CD14-positive monocyte (primary cell): ENCODE measurements at regions not wholly inside any gene's neighbourhood (a gene's known extent, or its start where the extent isn't known, plus 50 kb on each side); places are given as distances from the start of the nearest gene placed in this dataset.
A peak's percentile ranks its signal among the peaks of the same experiment; 100 is the strongest.

ENCODE experiments used
- DNase-seq, 3 donors: peaks; one replicate each; pipeline ENCODE4 v3.0.0-alpha.2; 2011 to 2022
- H2AFZ ChIP-seq: 2 replicates; pipeline ENCODE4 v1.6.0; 2012; ENCODE audit warnings: mild to moderate bottlenecking, low read depth, low read length, inconsistent platforms; ENCODE audit not compliant: insufficient read depth, poor library complexity, severe bottlenecking
- H3K27ac ChIP-seq, 2 donors: 1 replicate in 1 of 2; 2 replicates in 1 of 2; pipeline ENCODE4 v1.5.1; 2012 to 2013; ENCODE audit warnings: low read length in 2 of 2, control low read depth in 1 of 2, inconsistent platforms in 1 of 2, low read depth in 1 of 2, mild to moderate bottlenecking in 1 of 2
- H3K27me3 ChIP-seq, 2 donors: one replicate each; pipeline versions ENCODE4 v1.6.0 to v1.6.1; 2011 to 2013; ENCODE audit warnings: low read length in 2 of 2; ENCODE audit not compliant: control insufficient read depth in 2 of 2, insufficient read depth in 2 of 2
- H3K36me3 ChIP-seq, 2 donors: replicated peaks in 1 of 2; 1 replicate in 1 of 2; 2 replicates in 1 of 2; pipeline versions ENCODE4 v1.5.1 to v1.6.1; 2012 to 2013; ENCODE audit warnings: low read length in 2 of 2, control low read depth in 1 of 2, inconsistent platforms in 1 of 2, mild to moderate bottlenecking in 1 of 2; ENCODE audit not compliant: insufficient read depth in 2 of 2, control insufficient read depth in 1 of 2
- H3K4me1 ChIP-seq, 2 donors: 1 replicate in 1 of 2; 2 replicates in 1 of 2; pipeline versions ENCODE4 v1.5.1 to v1.6.1; 2012 to 2013; ENCODE audit warnings: low read length in 2 of 2, control low read depth in 1 of 2, inconsistent platforms in 1 of 2, mild to moderate bottlenecking in 1 of 2, moderate library complexity in 1 of 2; ENCODE audit not compliant: insufficient read depth in 2 of 2, control insufficient read depth in 1 of 2
- H3K4me2 ChIP-seq: replicated peaks from 2 replicates; pipeline ENCODE3; 2012; ENCODE audit warnings: low read length, moderate library complexity, mild to moderate bottlenecking; ENCODE audit not compliant: poor library complexity, severe bottlenecking; ENCODE audit errors: extremely low read depth
- H3K4me3 ChIP-seq, 3 experiments: fragments of 200-600 bp in 1 of 3; sonication (generic) in 1 of 3; replicated peaks in 1 of 3; 1 replicate in 2 of 3; 2 replicates in 1 of 3; pipeline ENCODE4 v1.5.1; 2011 to 2013; ENCODE audit warnings: low read length in 3 of 3, mild to moderate bottlenecking in 3 of 3, control low read depth in 2 of 3, low read depth in 2 of 3, inconsistent platforms in 1 of 3, moderate library complexity in 1 of 3
- H3K79me2 ChIP-seq: 2 replicates; pipeline ENCODE4 v1.6.0; 2012; ENCODE audit warnings: mild to moderate bottlenecking, control low read depth, inconsistent platforms, low read length, moderate library complexity; ENCODE audit not compliant: insufficient read depth
- H3K9ac ChIP-seq: 2 replicates; pipeline ENCODE4 v1.6.0; 2017; ENCODE audit warnings: low read length, mild to moderate bottlenecking; ENCODE audit not compliant: insufficient read depth, poor library complexity, severe bottlenecking
- H3K9me3 ChIP-seq, 2 donors: replicated peaks in 1 of 2; 1 replicate in 1 of 2; 2 replicates in 1 of 2; pipeline versions ENCODE4 v1.5.1 to v1.6.1; 2012 to 2013; ENCODE audit warnings: low read length in 2 of 2, control low read depth in 1 of 2; ENCODE audit not compliant: control insufficient read depth in 1 of 2, insufficient read depth in 1 of 2
- H4K20me1 ChIP-seq: 2 replicates; pipeline ENCODE4 v1.6.0; 2012; ENCODE audit warnings: mild to moderate bottlenecking, low read length, control low read depth, moderate library complexity; ENCODE audit not compliant: insufficient read depth
- H3K27ac Mint-ChIP-seq, 7 donors: one replicate each; pipeline ENCODE4 v1.8.0; 2020; ENCODE audit warnings: mild to moderate bottlenecking in 7 of 7, mixed read lengths in 7 of 7, moderate library complexity in 6 of 7, inconsistent platforms in 2 of 7
- H3K27me3 Mint-ChIP-seq, 3 donors: one replicate each; pipeline ENCODE4 v1.8.0; 2021 to 2022; ENCODE audit warnings: low read depth in 3 of 3, mild to moderate bottlenecking in 3 of 3, mixed read lengths in 3 of 3, moderate library complexity in 3 of 3, inconsistent platforms in 1 of 3
- H3K36me3 Mint-ChIP-seq, 2 donors: one replicate each; pipeline ENCODE4 v1.8.0; 2020; ENCODE audit warnings: mixed read lengths in 2 of 2, inconsistent platforms in 1 of 2, mild to moderate bottlenecking in 1 of 2
- H3K4me1 Mint-ChIP-seq: one replicate; pipeline ENCODE4 v1.8.0; 2020; ENCODE audit warnings: mild to moderate bottlenecking, mixed read lengths
- H3K4me3 Mint-ChIP-seq, 2 donors: one replicate each; pipeline ENCODE4 v1.8.0; 2020; ENCODE audit warnings: mild to moderate bottlenecking in 2 of 2, mixed read lengths in 2 of 2, moderate library complexity in 1 of 2
- H3K9me3 Mint-ChIP-seq, 7 donors: one replicate each; pipeline ENCODE4 v1.8.0; 2020 to 2022; ENCODE audit warnings: mixed read lengths in 7 of 7, mild to moderate bottlenecking in 6 of 7, moderate library complexity in 6 of 7, inconsistent platforms in 2 of 7
- CTCF ChIP-seq: fragments of 200-600 bp; IDR thresholded peaks from one replicate; pipeline ENCODE4 v1.8.0; 2022; ENCODE audit warnings: antibody characterized with exemption, mild to moderate bottlenecking
- WGBS: methylation state at CpG from one replicate; pipeline ENCODE4 v1.1.5; 2013; ENCODE audit warnings: missing lambda C conversion rate; ENCODE audit not compliant: insufficient coverage; 5-methylcytosine and 5-hydroxymethylcytosine counted together
- intact Hi-C, 2 donors: fragments of 100-400 bp; cut with micrococcal nuclease; formaldehyde crosslinking; loops; one replicate each; pipeline versions ENCODE4 v1.15.0 to v1.15.1; 2023

GRCh38 chr19:30293051-30293785 lies 79.0 kb upstream of the ZNF536 start:
- H3K9me3 ChIP-seq: no peaks in the 10 kb centered on the region
- no peaks in the 10 kb centered on the region for H3K36me3 Mint-ChIP-seq
- H2AFZ ChIP-seq: no peak overlapping the region
- no peaks in the 10 kb centered on the region for H3K79me2 ChIP-seq
- no peaks in the 10 kb centered on the region for H3K27me3 ChIP-seq
- no peak overlapping the region for H3K9ac ChIP-seq
- no peaks in the 10 kb centered on the region for H3K36me3 ChIP-seq
- H3K4me3 Mint-ChIP-seq: no peak overlapping the region
- H3K4me1 ChIP-seq: no peaks in the 10 kb centered on the region
- TF ChIP-seq CTCF: no peak
- DNase-seq: no peak
- peaks cover 4 to 11% (median 7%) of the 10 kb centered on the region in 3 donors for H3K27me3 Mint-ChIP-seq
- H3K9me3 Mint-ChIP-seq: peaks cover 0 to 4% (median 3%) of the 10 kb centered on the region in 7 donors
- no peak overlapping the region for H3K4me3 ChIP-seq
- no peaks in the 10 kb centered on the region for H3K4me1 Mint-ChIP-seq
- intact Hi-C loops: no loop called here
- WGBS: 66% methylated on average over 9 of the region's 15 CpGs
- H3K27ac ChIP-seq: no peak overlapping the region
- no peak overlapping the region for H3K4me2 ChIP-seq
- H4K20me1 ChIP-seq: no peaks in the 10 kb centered on the region
- H3K27ac Mint-ChIP-seq: no peak overlapping the region

- H3K9me3 Mint-ChIP-seq: peaks cover 0 to 3% (median 0%) of the 10 kb centered on the region in 7 donors
- no peak for DNase-seq
- Histone ChIP-seq H3K27ac (no peak overlapping the region), H3K4me2 (no peak overlapping the region), H2AFZ (no peak overlapping the region), H3K4me3 (no peak overlapping the region), H3K27me3 (no peaks in the 10 kb centered on the region), H3K4me1 (no peaks in the 10 kb centered on the region), H4K20me1 (no peaks in the 10 kb centered on the region), H3K79me2 (no peaks in the 10 kb centered on the region), H3K9me3 (no peaks in the 10 kb centered on the region), H3K9ac (no peak overlapping the region), H3K36me3 (no peaks in the 10 kb centered on the region)
- no peaks in the 10 kb centered on the region for H3K4me1 Mint-ChIP-seq
- 95% methylated on average over 7 of the region's 9 CpGs for WGBS
- intact Hi-C loops: no loop called here
- TF ChIP-seq CTCF: no peak
- no peak overlapping the region for H3K4me3 Mint-ChIP-seq
- H3K27me3 Mint-ChIP-seq: peaks cover 2 to 9% (median 7%) of the 10 kb centered on the region in 3 donors
- peak overlapping the region in 1 of 7 donors; percentile 25 for H3K27ac Mint-ChIP-seq
- no peaks in the 10 kb centered on the region for H3K36me3 Mint-ChIP-seq
These were observed 74.2 kb upstream of the ZNF536 start for GRCh38 chr19:30297969-30298368.
